PC-9 (cell line): ENCODE measurements at regions not wholly inside any gene's neighbourhood (a gene's known extent, or its start where the extent isn't known, plus 50 kb on each side); places are given as distances from the start of the nearest gene placed in this dataset.

Experiments
- BruUV-seq: library from RNA; stranded (reverse); fragments of 400-500 nt; replicated peaks from 2 replicates; lab custom pipeline; 2021; lab: Mats Ljungman, UMichigan
- CTCF ChIA-PET: fragments of 300-600 bp; sonication (Branson Sonifier 250); formaldehyde crosslinking; loops from one replicate; lab custom pipeline; 2022; ENCODE audit warnings: antibody characterized with exemption; lab: Charles Lee
- POLR2A ChIA-PET: fragments of 300-600 bp; sonication (Branson Sonifier 250); formaldehyde crosslinking; loops from one replicate; lab custom pipeline; 2022; ENCODE audit warnings: antibody characterized with exemption; ENCODE audit not compliant: unreplicated experiment; lab: Charles Lee
- DNase-seq, 2 experiments: peaks; one replicate each; pipeline versions ENCODE4 v3.0.0 to v3.0.0-alpha.2; 2015 to 2022; ENCODE audit warnings: mixed read lengths in 1 of 2
- H2AFZ ChIP-seq: fragments of 200-600 bp; sonication (generic); 2 replicates; pipeline ENCODE4 v1.8.1; 2017; ENCODE audit warnings: antibody characterized with exemption
- H3F3A ChIP-seq: fragments of 200-600 bp; sonication (generic); 2 replicates; pipeline ENCODE4 v1.8.1; 2017; ENCODE audit warnings: antibody characterized with exemption, mild to moderate bottlenecking, low read depth; ENCODE audit not compliant: insufficient read depth
- H3K27ac ChIP-seq: fragments of 200-600 bp; sonication (generic); 2 replicates; pipeline ENCODE4 v1.6.1; 2016; ENCODE audit warnings: mixed run types
- H3K27me3 ChIP-seq: fragments of 200-600 bp; sonication (generic); 2 replicates; pipeline ENCODE4 v1.6.1; 2016; ENCODE audit warnings: low read depth, mixed run types; ENCODE audit not compliant: insufficient read depth
- H3K36me3 ChIP-seq: fragments of 200-600 bp; sonication (generic); 2 replicates; pipeline ENCODE4 v1.6.1; 2016; ENCODE audit warnings: low read depth, mixed run types
- H3K4me1 ChIP-seq: fragments of 200-600 bp; sonication (generic); replicated peaks from 2 replicates; pipeline ENCODE4 v1.6.1; 2016; ENCODE audit warnings: mixed run types; ENCODE audit not compliant: insufficient read depth
- H3K4me2 ChIP-seq: fragments of 200-600 bp; sonication (generic); 2 replicates; pipeline ENCODE4 v1.6.1; 2017; ENCODE audit warnings: mixed run types
- H3K4me3 ChIP-seq: fragments of 200-600 bp; sonication (generic); 2 replicates; pipeline ENCODE4 v1.6.1; 2016; ENCODE audit warnings: mixed run types
- H3K79me2 ChIP-seq: fragments of 200-600 bp; sonication (generic); 2 replicates; pipeline ENCODE4 v1.6.1; 2017; ENCODE audit warnings: low read depth, mixed run types
- H3K9me2 ChIP-seq: fragments of 200-600 bp; sonication (generic); 2 replicates; pipeline ENCODE4 v1.8.1; 2017; ENCODE audit warnings: mild to moderate bottlenecking; ENCODE audit not compliant: insufficient read depth
- H3K9me3 ChIP-seq: fragments of 200-600 bp; sonication (generic); 2 replicates; pipeline ENCODE4 v1.8.1; 2016; ENCODE audit warnings: low read depth; ENCODE audit not compliant: insufficient read depth
- H4K20me1 ChIP-seq: fragments of 200-600 bp; sonication (generic); 2 replicates; pipeline ENCODE4 v1.8.1; 2017; ENCODE audit not compliant: insufficient read depth
- CTCF ChIP-seq: fragments of 200-600 bp; sonication (generic); conservative IDR thresholded peaks from 2 replicates; pipeline ENCODE4 v1.6.1; 2017; ENCODE audit warnings: mixed run types, antibody characterized with exemption, mild to moderate bottlenecking, moderate library complexity
- EZH2 ChIP-seq: fragments of 200-600 bp; sonication (generic); IDR thresholded peaks from 2 replicates; pipeline ENCODE4 v1.8.0; 2017; ENCODE audit warnings: antibody characterized with exemption, low read depth
- intact Hi-C: fragments of 100-400 bp; cut with micrococcal nuclease; formaldehyde crosslinking; loops from one replicate; pipeline ENCODE4 v1.10.0; 2022; ENCODE audit not compliant: unreplicated experiment

GRCh38 chr17:27109346-27109745 lies 184.6 kb upstream of the WSB1 start:
- Histone ChIP-seq H3K4me2 (no peak overlapping the region), H3K27me3 (no peaks in the 10 kb centered on the region), H3K4me1 (no peaks in the 10 kb centered on the region), H3K27ac (no peak overlapping the region), H3K36me3 (no peaks in the 10 kb centered on the region), H3K79me2 (no peaks in the 10 kb centered on the region), H4K20me1 (no peaks in the 10 kb centered on the region), H3K4me3 (no peak overlapping the region), H3K9me2 (no peaks in the 10 kb centered on the region), H3K9me3 (no peaks in the 10 kb centered on the region), H2AFZ (no peak overlapping the region), H3F3A (no peaks in the 10 kb centered on the region)
- intact Hi-C loops: no loop called here
- ChIA-PET CTCF (no interaction called here), POLR2A (no interaction called here)
- no TSS peak for BruUV-seq
- no peak for TF ChIP-seq EZH2
- DNase-seq: no peak

- no peak overlapping the region for H3K27ac ChIP-seq
- intact Hi-C loops: no loop called here
- no peaks in the 10 kb centered on the region for H3F3A ChIP-seq
- TF ChIP-seq EZH2 (no peak), CTCF (no peak)
- H3K36me3 ChIP-seq: no peaks in the 10 kb centered on the region
- no peaks in the 10 kb centered on the region for H3K9me3 ChIP-seq
- H3K27me3 ChIP-seq: peaks cover 3% of the 10 kb centered on the region; the same call in 1 of the 2 replicates
- ChIA-PET CTCF (no interaction called here), POLR2A (interaction anchor here (0.7 kb wide), 1 partner anchor 10 kb away, joined by 4 read pairs; no protein-coding TSS in a partner anchor)
- H3K9me2 ChIP-seq: no peaks in the 10 kb centered on the region
- no peaks in the 10 kb centered on the region for H4K20me1 ChIP-seq
- no peak overlapping the region for H3K4me2 ChIP-seq
- no peak for DNase-seq
- H2AFZ ChIP-seq: no peak overlapping the region
- H3K4me1 ChIP-seq: no peaks in the 10 kb centered on the region
- no TSS peak for BruUV-seq
- H3K4me3 ChIP-seq: no peak overlapping the region
- H3K79me2 ChIP-seq: no peaks in the 10 kb centered on the region
Observed at GRCh38 chr17:27153005-27153404, 140.9 kb upstream of the WSB1 start.

- BruUV-seq: no TSS peak
- POLR2A ChIA-PET: no interaction called here
- no peak for TF ChIP-seq CTCF
- TF ChIP-seq EZH2: no peak
Observed at GRCh38 chr17:27155866-27156265, 138.0 kb upstream of the WSB1 start.

GRCh38 chr17:27157297-27157696 lies 136.6 kb upstream of the WSB1 start:
- Histone ChIP-seq H3K27me3 (peaks cover 3% of the 10 kb centered on the region; the same call in 1 of the 2 replicates), H3K9me3 (no peaks in the 10 kb centered on the region), H3K36me3 (no peaks in the 10 kb centered on the region), H2AFZ (no peak overlapping the region), H3K4me1 (no peaks in the 10 kb centered on the region), H3K4me2 (no peak overlapping the region), H4K20me1 (no peaks in the 10 kb centered on the region), H3K79me2 (no peaks in the 10 kb centered on the region), H3K27ac (no peak overlapping the region), H3K4me3 (no peak overlapping the region), H3F3A (no peaks in the 10 kb centered on the region), H3K9me2 (no peaks in the 10 kb centered on the region)
- intact Hi-C loops: no loop called here
- CTCF ChIA-PET: no interaction called here
- POLR2A ChIA-PET: no interaction called here
- no peak for DNase-seq
- TF ChIP-seq CTCF (no peak), EZH2 (no peak)
- BruUV-seq: no TSS peak

More at GRCh38 chr17:27155866-27156265, 138.0 kb upstream of the WSB1 start:
- no peaks in the 10 kb centered on the region for H3F3A ChIP-seq
- H2AFZ ChIP-seq: no peak overlapping the region
- H3K9me2 ChIP-seq: no peaks in the 10 kb centered on the region
- H3K79me2 ChIP-seq: no peaks in the 10 kb centered on the region
- CTCF ChIA-PET: no interaction called here
- no peak for DNase-seq
- H3K27me3 ChIP-seq: peaks cover 3% of the 10 kb centered on the region; the same call in 1 of the 2 replicates
- H3K9me3 ChIP-seq: no peaks in the 10 kb centered on the region
- H3K4me3 ChIP-seq: no peak overlapping the region
- no peak overlapping the region for H3K27ac ChIP-seq
- H3K4me1 ChIP-seq: no peaks in the 10 kb centered on the region
- H4K20me1 ChIP-seq: no peaks in the 10 kb centered on the region
- no peak overlapping the region for H3K4me2 ChIP-seq
- intact Hi-C loops: no loop called here
- H3K36me3 ChIP-seq: no peaks in the 10 kb centered on the region
